ENCODE measurements at regions not wholly inside any gene's neighbourhood (a gene's known extent, or its start where the extent isn't known, plus 50 kb on each side); places are given as distances from the start of the nearest gene placed in this dataset.

GRCh38 chr1:87464022-87464490 lies 135.4 kb downstream of the LMO4 start:
- H3K27ac ChIP-seq = no peak overlapping the region
- TF ChIP-seq, protein P1, sequence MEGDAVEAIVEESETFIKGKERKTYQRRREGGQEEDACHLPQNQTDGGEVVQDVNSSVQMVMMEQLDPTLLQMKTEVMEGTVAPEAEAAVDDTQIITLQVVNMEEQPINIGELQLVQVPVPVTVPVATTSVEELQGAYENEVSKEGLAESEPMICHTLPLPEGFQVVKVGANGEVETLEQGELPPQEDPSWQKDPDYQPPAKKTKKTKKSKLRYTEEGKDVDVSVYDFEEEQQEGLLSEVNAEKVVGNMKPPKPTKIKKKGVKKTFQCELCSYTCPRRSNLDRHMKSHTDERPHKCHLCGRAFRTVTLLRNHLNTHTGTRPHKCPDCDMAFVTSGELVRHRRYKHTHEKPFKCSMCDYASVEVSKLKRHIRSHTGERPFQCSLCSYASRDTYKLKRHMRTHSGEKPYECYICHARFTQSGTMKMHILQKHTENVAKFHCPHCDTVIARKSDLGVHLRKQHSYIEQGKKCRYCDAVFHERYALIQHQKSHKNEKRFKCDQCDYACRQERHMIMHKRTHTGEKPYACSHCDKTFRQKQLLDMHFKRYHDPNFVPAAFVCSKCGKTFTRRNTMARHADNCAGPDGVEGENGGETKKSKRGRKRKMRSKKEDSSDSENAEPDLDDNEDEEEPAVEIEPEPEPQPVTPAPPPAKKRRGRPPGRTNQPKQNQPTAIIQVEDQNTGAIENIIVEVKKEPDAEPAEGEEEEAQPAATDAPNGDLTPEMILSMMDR (IDR thresholded peaks at IDR 0.05) = no peak

DNA sequence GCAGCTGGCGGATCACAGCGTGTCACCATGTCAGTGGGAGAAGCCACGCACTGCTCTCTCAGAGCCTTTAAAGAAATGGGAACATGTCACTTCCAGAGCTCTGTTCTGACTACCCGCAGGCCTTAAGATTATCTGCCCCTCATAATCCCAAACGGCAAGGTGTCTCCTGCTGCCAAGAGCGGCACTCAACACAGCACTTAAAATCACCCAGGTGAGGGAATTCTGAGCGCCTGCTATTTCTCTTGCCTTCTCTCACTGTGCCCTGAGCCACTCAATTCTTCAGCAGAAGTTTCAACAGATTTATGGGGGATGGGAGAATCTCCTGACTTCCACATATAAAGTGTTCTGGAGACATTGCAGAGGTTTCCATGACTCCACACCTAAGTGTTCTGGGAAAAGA lies 137.9 kb downstream of the LMO4 start:
- TF ChIP-seq ZFX (IDR thresholded peaks at IDR 0.05; ENCODE audit: borderline replicate concordance) = no peak
- TF ChIP-seq, protein P1 (IDR thresholded peaks at IDR 0.05) = no peak
- no peak overlapping the region for H3K27ac ChIP-seq

DNA sequence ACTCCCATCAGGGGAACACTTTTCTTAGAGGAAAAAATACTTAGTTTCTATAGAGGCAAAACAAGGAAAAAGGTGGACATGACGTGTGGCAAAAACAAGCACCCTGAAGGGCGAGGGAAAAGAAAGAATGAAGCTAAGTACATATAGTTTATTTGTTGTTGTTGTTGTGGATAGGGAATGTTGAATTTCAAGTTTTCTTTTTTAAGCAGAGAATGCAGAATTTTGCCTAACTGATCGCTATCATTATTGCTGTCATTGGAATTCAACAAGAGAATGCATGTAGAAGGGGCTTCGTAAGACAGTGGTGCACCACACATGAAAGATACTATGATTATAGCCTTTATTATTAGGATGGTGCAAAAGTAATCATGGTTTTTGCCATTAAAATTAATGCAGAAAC lies 144.0 kb downstream of the LMO4 start:
- H3K27ac ChIP-seq = no peak overlapping the region
- TF ChIP-seq, protein P1 (IDR thresholded peaks at IDR 0.05) = no peak
- no peak for TF ChIP-seq ZFX (IDR thresholded peaks at IDR 0.05; ENCODE audit: borderline replicate concordance)

- H3K27ac ChIP-seq = no peak overlapping the region
- no peak for TF ChIP-seq ZFX (IDR thresholded peaks at IDR 0.05; ENCODE audit: borderline replicate concordance)
- TF ChIP-seq, protein P1 (IDR thresholded peaks at IDR 0.05) = no peak
Measured at GRCh38 chr1:87473203-87473661, 144.6 kb downstream of the LMO4 start.

DNA sequence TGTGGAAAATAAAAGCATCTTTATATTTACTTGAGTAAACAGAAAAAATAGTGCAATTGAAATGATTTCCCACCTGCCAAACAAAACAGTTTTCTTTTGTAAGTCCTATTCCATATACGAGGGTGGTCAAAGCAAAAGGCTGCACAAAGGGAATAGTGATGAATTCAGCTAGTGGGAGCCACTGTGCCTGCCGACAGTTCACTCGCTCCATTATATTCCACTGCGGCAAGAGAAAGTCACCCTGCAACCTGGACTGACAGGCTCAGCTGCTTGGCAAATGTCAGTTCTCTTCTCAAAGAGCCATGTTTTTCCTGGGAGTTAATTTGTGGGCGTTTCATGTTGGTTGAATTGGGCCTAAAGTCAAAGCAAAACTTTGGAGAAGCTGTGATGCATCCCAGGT lies 145.4 kb downstream of the LMO4 start:
- no peak overlapping the region for H3K27ac ChIP-seq
- TF ChIP-seq, protein P1 (IDR thresholded peaks at IDR 0.05) = no peak
- no peak for TF ChIP-seq ZFX (IDR thresholded peaks at IDR 0.05; ENCODE audit: borderline replicate concordance)

DNA sequence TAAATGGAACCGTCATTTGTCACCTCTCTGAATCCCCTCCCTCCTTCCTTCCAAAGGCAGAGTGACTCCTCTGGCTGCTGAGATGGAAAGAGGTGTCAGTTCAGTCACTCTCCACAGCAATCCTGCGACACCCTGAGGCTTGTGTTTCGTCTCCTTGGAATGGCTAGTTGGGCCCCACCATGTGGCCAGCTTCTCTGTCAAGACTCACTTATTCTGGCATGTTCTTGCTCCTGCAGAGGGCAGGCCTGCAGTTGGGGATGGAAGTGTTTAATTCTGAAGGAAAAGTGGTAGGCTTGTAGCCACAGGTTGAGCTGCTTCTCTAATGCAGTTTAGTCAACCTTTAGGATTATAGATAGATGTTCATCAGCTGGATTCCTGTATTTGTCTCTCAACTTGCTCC lies 149.6 kb downstream of the LMO4 start:
- H3K27ac ChIP-seq = no peak overlapping the region
- no peak for TF ChIP-seq ZFX (IDR thresholded peaks at IDR 0.05; ENCODE audit: borderline replicate concordance)

DNA sequence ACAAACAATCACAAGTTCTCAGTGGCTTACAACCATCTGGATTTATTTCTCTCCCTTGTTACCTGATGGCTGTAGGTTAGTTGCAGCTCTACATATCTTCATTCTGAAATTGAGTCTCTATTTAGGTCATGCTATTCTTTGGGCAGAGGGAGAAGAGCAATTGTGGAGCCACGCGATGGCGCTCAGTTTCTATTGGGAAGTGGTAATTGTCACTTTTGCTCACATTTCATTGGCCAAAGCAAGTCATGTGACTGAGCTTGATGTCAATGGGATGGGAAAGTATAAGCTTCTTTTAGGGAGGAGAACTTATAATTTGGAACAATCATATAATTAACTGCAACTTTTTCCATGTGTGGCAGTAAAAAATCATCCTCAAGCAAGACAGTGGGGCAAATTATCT lies 166.5 kb downstream of the LMO4 start:
- no peak overlapping the region for H3K27ac ChIP-seq
- TF ChIP-seq, protein P1 (IDR thresholded peaks at IDR 0.05) = no peak
- no peak for TF ChIP-seq ZFX (IDR thresholded peaks at IDR 0.05; ENCODE audit: borderline replicate concordance)

DNA sequence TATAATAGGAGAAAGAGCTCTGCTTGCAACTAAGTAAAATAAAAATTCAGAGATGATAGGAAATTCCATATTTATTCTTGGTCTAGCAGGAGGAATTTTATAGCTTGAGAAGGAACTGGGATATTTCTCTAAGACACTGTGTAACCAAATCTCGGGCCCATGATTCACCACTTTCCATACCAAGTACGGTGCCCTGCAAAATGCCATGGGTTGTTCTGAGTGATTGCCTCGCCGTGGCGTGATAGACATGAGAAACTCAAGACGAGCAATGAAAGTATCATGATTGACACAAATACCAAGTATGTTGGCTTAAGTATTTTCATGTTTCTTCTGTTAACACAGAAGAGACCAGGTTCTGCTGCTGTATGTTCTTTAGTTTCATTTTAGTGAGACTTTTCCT lies 167.2 kb downstream of the LMO4 start:
- H3K27ac ChIP-seq = no peak overlapping the region
- no peak for TF ChIP-seq ZFX (IDR thresholded peaks at IDR 0.05; ENCODE audit: borderline replicate concordance)
- TF ChIP-seq, protein P1 (IDR thresholded peaks at IDR 0.05) = no peak
